ENCODE measurements at regions not wholly inside any gene's neighbourhood (a gene's known extent, or its start where the extent isn't known, plus 50 kb on each side); places are given as distances from the start of the nearest gene placed in this dataset.
"Not testable (repeated sequence)": the region's sequence is repeated elsewhere in the genome, so short reads cannot be mapped to it uniquely, and the experiment has no call there.

DNA sequence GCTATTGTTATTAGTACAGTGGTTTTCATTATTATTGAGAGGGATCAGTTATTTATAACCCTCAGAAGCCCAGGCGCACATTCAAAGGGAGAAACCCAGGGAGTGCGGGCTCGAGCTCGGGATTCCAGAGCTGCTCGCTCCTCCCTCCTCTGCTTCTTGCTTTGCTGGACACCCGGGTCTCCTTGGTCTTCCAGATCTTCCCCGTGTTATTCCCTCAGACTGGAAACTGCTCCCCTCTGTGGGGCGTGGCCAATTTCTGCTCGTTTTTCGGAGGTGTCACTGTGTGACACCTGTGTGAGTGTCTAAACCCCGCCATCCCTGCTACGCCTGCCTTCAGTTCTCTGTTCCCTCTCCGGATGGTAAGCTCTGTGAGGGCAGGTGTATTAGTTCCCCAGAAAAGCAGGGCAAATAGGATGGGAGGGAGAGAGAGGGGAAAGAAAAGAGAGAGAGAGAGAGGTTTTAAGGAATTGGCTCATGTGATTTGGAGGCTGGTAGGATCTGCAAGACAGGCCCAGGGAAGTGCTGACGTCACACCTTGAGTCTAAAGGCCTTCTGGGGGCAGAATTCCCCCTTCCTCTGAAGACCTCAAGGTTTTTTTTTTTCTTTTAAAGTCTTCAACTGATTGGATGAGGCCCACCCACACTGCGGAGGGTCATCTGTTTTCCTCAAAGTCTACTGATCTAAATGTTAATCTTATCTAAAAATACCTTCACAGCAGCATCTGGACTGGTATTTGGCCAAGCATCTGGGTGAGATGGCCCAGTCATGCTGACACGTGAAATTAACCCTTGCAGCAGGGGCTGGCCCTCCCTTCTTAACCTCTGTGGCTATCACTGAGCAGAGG, 457.3 kb upstream of the ID2 start:
- DNase-seq, result no peak

DNA sequence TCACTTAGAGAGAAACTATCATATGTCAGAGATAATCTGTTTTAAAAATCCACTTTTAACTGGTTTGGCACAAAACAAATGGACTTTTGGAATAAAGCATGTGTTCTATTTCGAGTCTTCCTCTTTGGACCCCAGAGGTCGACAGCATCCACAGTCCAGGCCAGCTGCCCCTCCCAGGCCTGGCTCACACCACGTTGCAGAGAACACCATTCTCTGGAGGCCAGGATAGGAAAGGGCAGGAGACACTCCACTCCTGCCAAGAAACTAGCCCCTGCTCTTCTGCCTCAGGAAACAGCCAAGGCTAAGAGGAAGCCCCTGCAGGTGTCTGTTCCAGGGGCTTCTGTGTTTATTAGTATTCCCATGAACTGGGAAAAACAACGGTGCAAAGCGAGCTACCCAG, 456.6 kb upstream of the ID2 start:
- no peak for DNase-seq

DNA sequence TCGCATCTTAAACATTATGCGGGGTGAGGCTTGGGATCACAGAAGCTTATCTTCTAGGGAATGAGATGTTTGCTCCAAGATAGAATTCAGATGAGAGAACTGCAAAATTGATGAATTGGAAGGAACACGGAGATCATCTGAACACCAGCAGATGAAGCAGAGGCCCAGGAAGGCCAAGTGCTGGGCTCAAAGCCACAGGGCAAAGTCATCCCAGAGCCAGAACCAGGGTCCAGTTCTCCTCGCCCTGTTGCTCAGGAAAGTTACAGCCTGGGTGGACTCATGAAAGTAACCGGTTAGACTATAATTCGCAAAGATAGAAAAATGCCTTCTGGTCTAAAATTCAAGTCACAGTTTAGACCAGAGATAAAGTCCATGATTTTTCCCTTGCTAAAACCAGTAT, 456.1 kb upstream of the ID2 start:
- no peak for DNase-seq

DNA sequence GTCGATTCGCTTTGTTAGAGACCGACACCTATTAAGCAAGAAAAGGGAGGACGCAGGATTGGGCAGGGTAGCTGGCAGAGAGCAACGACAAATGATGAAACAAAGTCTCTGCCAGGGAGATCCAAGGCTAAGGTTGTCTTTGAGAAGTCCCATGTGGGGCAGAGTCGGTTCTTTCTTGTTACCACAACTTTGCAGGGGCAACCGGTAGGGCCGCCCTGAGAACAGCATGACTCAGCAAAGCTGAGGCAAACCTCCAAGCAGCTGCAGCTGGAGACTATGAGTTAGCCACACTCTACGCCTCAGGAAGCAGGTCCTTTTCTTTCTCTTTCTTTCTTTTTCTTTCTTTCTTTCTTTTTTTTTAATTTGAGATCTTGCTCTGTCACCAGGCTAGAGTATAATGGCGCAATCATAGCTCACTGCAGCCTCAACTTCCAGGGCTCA, 452.3 kb upstream of the ID2 start:
- DNase-seq, result peak; percentile 25

DNA sequence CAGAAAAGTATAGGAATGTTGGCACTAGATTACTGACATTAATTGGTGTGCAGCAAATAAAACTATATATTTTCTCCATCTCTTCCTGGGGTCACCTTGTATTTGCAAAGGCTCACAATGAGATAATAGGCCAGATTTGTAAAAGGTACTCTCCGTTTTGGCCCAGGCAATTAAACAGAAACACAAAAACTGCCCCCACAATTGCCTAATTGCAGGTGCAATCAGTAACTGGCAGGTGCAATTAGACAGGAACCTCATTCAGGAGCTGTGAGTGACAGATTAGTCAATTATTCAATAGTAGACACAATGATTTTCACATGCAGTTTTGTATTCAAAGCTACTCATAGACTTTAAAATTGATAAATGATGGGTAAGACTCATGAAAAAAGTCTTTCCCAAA, 451.4 kb upstream of the ID2 start:
- DNase-seq, result no peak

DNA sequence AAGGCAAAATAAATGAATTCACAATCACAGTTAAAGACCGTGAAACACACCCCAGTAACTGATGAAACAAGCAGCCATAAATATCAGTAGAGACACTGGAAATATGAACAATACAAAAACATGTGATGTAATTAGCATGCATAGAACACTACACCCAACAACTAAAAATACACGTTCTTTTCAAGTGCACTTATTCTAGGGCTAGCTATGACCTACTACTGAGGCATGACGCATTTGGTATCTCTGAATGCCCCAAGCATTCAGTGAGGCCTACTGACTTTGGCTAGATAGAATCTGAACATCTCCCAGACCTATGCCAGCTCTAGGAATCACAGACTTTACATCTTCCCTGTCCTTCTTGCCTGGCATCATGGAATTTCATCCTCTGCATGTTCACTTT, 450.0 kb upstream of the ID2 start:
- no peak for DNase-seq

DNA sequence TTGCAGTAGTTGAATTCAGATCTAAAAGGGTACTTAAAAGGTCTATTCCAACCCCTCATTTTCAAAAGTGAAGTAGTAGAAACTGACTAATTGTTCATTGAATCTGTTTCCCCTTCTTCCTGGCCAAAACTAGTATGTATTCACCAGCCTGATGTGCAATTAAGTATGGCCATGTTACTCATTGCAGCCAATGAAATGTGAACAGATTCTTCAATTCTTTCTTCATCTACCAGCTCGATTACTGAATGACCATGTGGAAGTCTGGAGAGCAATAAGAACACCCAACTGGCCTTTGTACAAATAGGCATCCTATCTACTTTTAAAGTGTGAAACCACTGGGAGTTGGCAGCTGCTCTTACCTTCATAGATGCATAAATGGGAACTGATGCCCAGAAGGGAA, 449.0 kb upstream of the ID2 start:
- no peak for DNase-seq

DNA sequence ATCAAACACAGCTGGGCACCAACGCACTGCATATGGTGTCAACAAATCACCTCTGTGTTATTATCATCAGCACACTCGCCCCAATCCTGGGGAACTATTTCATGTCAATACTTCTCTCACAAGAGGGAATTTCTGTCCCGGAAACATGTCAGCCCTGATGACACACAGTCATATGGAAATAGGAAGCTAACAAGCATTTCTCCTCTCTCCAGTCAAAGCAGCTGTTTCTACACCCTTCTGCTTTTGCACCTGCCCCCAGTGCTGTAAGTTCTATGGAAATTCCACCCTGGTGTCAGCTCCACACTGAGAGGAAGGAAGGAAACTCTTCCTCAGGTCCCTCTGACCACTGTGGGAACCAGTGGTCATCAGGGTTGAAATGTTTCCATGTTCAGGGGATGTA, 447.6 kb upstream of the ID2 start:
- DNase-seq, result no peak

DNA sequence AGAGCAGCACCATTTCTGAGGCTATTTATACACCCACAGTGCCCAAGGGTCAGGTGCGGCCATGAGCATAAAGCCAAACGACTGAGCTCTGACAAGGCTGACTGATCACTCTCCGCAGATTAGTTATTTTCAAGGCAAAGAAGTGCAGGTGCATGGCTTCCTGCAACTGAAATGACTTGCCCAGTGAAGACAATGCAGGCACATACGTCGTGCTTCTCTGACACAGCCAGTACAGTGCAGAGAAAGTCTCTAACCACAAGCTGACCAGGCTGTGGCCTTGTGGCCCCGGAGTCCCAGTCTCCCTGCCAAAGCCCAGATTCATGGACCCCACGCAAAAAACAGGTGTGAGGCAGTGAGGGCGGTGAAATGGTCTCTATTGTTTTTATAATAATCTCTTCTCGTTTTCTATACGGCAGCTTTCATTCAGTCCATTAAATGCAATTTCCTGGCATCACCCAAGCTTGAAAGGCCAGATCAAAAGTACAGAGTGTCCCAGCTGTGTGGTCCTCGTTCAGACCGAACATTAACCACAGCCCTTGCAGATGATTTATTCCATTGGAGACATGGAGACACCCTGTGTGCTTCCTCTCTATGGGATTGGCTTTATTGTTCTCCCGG, 447.0 kb upstream of the ID2 start:
- DNase-seq, result no peak

DNA sequence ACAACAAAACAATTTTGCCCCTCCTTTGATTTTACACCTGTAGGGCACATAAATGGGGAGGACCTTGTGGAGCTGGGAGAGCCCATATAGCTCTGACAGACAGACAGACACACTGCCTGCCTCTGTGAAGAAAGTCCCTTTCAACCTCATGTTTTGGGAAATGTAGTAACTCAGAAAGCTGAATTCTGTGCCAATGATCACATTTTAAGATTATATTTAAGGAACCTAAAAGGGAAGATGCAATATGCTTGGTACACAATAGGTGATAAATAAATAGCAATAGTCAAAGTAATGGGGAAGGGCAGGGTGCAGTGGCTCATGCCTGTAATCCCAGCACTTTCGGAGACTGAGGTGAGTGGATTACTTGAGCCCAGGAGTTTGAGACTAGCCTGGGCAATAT, 446.4 kb upstream of the ID2 start:
- no peak for DNase-seq

DNA sequence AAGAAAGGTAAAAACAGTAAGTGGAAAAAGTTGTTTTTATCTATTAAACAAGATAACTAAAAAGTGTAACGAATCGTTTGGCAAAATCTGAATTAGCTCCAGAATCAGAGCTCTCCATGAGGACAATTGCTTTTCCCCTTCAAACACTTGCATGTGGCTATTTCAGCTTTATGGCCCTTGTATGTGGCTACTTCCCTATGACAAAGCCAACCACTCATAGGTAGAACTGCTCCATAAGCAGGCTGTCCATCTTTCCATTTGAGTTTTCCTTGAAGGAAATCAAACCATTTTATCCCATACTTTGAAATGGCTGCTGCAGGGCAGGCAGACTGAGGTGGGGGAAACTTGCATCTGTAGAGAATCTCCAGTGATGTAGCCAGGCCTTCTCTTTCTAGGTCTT, 445.5 kb upstream of the ID2 start:
- no peak for DNase-seq

DNA sequence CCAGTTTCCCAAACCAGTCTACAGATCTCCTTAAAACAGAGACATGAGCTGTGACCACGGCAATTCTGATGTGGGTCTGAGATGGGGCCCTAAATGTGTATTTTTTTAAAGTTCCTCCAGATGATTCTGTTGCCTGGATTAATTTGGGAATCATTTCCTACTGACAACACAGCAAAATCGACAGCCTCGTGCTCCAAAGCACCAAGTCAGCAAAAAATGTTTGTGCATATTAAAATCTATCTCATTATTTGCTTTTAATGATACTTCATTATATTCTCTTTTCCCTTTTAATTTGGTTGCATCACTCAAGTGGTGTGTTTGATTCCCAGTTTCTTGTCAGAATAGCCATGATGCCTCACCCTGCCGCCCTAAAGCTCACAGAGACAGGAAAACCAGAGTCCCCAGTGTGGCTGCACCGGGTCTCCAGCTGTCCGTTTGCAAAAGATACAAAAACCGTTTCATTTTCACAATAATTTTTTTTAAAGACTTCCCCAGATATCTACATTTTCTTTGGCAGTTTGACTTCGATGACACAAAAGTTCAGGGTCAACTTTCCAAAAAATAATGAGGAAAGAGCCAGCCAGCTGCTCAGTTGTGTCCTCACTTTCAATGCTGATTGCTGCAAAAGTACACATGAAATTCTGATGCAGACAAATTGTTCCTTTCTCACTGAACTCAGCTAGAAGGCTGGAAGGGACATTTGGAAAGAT, 443.2 kb upstream of the ID2 start:
- no peak for DNase-seq

DNA sequence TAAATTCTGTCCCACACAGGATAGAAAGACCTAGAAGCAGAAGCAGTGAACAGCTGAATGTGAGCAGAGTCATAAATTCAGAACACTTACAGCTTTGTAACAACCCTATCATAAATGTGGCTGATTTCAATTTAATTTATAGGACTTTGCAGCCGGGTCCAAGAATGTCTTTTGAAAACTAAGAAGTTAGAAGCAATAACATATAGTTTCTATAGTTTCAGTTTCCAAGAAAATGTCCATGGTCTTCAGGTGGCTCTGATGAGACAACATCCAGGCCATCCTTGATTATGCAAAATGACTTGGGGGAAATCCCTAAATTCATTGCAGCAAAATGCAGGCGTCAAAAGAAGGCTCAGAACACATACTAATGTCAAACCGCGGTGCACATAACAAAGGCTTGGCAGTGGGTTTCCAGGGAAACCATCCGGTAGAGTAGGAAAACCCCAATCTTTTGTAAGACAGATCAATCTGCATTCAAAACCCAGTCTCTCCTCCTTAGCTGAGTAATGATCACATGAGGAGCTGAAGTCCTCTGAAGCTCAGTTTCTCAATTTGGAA, 442.2 kb upstream of the ID2 start:
- DNase-seq, result no peak

DNA sequence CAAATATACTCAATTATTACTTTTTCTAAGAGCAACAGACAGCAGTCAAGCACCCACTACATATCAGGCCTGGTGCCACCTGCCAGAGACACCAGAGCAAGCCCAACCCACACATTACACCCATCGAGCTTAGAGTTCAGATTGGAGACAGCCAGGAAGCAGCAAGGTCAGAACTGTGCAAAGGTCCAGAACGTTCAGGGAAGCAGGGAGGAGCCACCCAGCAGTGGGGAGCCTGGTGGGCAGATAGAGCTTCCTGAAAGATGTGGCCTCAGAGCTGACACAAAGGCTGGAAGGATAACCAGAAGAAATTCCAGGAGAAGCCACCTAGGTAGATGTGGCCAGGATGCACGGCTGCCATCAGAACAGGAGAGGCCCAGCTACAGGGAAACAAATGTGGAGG, 440.5 kb upstream of the ID2 start:
- DNase-seq, result no peak

DNA sequence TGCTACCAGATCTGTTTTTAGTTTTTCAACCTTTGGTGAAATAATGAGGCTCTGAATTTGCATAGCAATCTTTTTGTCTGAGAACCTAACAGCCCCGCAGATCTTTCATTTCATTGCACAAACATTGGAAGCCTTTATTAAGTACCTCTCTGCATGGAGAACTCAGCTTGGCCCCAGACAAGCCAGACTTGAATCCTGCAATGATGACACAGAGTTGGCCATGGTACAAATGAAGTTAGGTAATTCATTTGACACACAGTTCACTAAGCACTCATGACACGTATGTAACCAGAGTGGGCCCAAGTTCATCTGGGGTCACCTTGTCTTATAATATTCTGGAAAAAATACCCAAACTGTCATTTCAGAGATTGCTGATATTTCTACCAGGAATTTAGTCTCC, 439.1 kb upstream of the ID2 start:
- no peak for DNase-seq

DNA sequence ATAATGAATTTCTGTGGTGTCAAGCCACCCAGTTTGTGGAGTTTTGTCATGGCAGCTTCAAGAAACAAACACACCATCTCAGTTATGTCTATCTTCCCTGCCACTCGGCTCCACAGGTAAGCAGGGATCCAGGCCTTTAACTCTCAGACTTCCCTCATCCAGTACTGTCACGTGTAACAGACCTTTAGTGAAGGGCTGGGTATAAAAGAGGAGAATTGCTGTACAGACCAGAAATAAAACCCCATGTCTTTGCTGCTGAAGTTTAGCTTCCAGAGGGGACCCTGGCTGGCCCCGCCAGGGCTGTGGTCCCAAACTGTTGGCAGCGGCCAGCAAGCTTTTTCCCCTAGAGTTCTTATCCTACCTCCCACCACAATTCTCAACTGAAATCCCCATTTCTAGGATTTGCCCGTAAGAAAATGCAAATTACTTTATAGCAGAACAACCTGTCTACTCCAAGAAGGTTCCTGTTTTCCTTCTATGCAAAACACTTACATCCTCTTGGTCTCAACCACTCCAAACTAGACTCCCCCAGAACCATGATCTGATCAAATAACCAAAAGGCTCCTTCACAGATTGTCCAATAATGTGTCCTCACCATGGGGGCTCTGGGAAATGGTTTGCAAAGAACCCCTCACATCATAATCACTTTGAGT, 438.0 kb upstream of the ID2 start:
- DNase-seq, result no peak

DNA sequence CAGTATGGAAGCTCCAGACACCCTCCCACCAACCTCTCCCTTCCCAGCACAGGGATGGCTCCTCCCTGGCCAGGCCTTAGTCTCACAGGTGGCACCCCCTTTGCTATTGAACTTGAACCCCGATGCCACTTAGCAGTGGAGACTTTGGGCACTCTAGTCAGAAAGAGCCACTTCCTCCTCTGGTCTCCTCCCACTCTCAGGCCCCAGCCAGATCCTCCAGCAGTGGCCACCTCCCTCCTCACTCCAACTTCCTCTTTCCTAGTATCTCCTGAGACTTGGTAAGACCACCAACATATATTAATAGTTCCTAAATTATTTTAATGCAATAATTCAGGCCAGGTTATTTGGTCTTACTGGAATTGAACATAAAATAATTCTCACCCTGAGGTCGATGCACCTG, 437.2 kb upstream of the ID2 start:
- DNase-seq, result no peak

DNA sequence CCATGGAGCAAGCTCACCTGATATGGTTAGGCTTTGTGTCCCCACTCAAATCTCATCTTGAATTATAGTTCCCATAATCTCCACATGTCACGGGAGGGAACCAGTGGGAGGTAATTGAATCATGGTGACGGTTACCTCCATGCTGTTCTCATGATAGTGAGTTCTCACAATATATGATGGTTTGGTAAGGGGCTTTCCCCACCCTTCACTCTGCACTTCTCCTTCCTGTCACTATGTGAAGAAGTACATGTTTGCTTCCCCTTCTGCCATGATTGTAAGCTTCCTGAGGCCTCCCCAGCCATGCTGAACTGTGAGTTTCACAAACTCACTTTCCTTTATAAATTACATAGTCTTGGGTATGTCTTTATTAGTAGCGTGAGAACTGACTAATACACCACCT, 435.7 kb upstream of the ID2 start:
- no peak for DNase-seq

DNA sequence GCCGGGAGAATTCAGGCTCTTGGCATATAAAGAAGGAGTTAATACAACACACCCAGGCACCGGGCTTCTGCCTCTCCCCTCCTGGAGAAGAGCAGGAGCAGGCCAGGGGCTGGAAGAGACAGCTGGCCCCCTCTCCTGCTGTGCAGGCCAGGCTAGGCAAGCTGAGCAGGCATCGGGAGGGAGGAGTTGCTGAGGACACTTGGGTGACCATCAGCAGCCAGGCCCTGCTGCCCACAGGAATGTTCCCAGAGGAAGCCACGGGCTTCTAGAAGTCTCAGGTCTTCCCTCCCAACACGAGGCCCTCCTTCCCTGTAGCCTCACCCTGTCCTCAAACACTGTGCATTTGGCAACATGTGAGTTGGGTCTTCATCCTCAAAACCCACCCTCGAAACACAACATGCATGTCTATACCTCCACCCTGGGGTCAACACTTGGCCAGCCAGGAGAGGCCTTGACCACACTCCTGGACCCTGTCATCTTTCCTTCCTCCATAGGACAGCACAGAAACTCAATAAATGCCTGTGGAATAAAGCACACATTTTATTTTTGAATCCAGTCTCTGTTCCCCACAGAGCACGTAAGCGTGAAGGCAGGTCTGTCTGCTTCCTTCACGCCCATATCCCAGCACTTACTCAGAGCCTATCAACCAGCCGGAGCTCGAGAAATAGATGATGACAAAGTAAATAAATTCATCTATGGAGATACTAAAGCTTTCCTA, 433.8 kb upstream of the ID2 start:
- no peak for DNase-seq

DNA sequence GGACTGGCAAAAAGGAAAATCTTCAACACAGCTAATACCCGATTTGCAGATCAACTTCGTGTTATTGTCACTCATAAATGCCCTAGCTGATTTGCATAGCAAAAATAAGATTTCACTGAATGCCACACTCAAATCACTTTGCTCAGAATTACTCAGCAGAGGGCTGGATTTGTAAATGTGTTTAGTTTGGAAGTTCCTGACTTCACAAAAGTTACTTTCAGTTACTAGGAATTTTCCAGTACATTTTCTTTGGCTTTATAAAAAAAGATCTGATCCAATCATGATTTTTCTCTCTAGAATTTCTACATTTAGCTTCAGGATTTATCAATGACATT, 433.3 kb upstream of the ID2 start:
- no peak for DNase-seq

DNA sequence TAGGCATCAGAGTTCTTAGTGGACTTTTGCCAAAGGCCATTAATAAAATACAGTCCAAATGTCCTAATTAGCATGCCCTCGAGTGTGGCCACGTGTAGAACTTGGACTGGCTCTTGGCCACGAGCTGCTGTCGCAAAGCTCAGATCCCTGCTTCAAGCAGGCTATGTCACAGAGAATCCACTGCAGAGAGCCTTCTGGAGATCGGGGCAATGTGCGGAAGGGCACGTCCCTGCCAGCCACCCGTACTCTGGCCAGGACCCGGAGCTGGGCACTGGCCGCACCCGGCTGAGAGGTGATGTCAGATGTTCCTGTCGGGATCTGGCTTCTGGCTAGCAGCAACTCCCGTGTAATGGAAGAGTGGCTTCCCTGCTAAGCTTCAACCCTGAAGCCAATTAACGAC, 432.7 kb upstream of the ID2 start:
- DNase-seq, result no peak

DNA sequence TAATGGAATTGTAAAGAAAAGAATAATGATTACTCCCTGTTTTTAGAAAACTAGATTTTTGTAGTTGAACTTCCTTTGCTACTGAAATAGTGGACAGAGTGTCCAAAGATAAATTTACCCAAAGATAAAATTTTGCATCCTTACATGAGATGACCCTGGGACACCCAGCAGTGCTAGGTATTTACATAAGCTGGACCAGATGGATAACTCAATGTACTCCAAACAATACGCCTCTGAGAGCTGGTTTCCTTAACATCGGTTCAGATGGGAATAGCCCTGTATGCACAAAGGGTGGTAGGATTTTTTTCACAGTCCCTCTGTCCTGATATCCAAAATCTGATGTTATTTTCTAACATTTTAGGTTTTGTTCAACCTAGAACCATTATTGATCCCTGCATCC, 432.1 kb upstream of the ID2 start:
- no peak for DNase-seq

DNA sequence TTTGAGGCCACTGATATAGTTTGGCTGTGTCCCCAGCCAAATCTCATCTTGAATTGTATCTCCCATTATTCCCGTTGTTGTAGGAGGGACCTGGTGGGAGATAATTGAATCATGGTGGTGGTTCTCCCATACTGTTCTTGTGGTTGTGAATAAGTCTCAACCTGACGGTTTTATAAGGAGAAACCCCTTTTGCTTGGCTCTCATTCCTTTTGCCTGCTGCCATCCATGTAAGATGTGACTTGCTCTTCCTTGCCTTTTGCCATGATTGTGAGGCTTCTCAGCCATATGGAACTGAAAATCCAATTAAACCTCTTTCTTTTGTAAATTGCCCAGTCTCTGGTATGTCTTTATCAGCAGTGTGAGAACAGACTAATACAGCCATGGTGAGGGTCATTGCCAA, 431.6 kb upstream of the ID2 start:
- DNase-seq, result not testable (repeated sequence)

Data from activated T-cell treated with anti-CD3 and anti-CD28 coated beads, Interleukin-2, amount 50 U/mL, for 1 hour (primary cell).